Keratinocyte (primary cell): ENCODE measurements at regions not wholly inside any gene's neighbourhood (a gene's known extent, or its start where the extent isn't known, plus 50 kb on each side); places are given as distances from the start of the nearest gene placed in this dataset.

Experiments used
- DNase-seq: peaks from one replicate; pipeline ENCODE4 v3.0.0-alpha.2; 2011; ENCODE audit warnings: low read depth, missing footprints, low spot score
- FAIRE-seq: peaks from 2 replicates; lab custom pipeline; 2011; peaks lifted over from hg19 to GRCh38; lab: Jason Lieb, UNC
- H2AFZ ChIP-seq: 2 replicates; pipeline ENCODE4 v1.6.0; 2012; ENCODE audit warnings: low read length, control low read depth, inconsistent platforms; ENCODE audit not compliant: control insufficient read depth
- H3K27ac ChIP-seq: 2 replicates; pipeline ENCODE4 v1.5.1; 2011; ENCODE audit warnings: low read length; ENCODE audit not compliant: control insufficient read depth, insufficient read depth
- H3K27me3 ChIP-seq: 3 replicates; pipeline ENCODE4 v1.6.0; 2011; ENCODE audit warnings: low read length; ENCODE audit not compliant: control insufficient read depth, insufficient read depth; ENCODE audit errors: extremely low read depth
- H3K36me3 ChIP-seq, 2 experiments: 2 replicates in 1 of 2; 3 replicates in 1 of 2; pipeline ENCODE4 v1.5.1; 2011; ENCODE audit warnings: low read length in 2 of 2, mild to moderate bottlenecking in 1 of 2; ENCODE audit not compliant: control insufficient read depth in 2 of 2, insufficient read depth in 2 of 2; ENCODE audit errors: extremely low read depth in 1 of 2
- H3K4me1 ChIP-seq: 3 replicates; pipeline ENCODE4 v1.5.1; 2011; ENCODE audit warnings: low read length; ENCODE audit not compliant: control insufficient read depth, insufficient read depth; ENCODE audit errors: extremely low read depth
- H3K4me2 ChIP-seq: 3 replicates; pipeline ENCODE4 v1.6.0; 2011; ENCODE audit warnings: low read depth, low read length; ENCODE audit not compliant: control insufficient read depth, insufficient read depth; ENCODE audit errors: extremely low read depth
- H3K4me3 ChIP-seq, 3 experiments: fragments of 200-600 bp in 1 of 3; sonication (generic) in 1 of 3; 2 replicates in 2 of 3; 3 replicates in 1 of 3; pipeline ENCODE4 v1.5.1; 2011 to 2016; ENCODE audit warnings: low read length in 3 of 3, mild to moderate bottlenecking in 3 of 3, control low read depth in 2 of 3, inconsistent platforms in 1 of 3, low read depth in 1 of 3, mixed read lengths in 1 of 3, mixed run types in 1 of 3, moderate library complexity in 1 of 3; ENCODE audit not compliant: control insufficient read depth in 2 of 3, insufficient read depth in 2 of 3; ENCODE audit errors: extremely low read depth in 1 of 3
- H3K79me2 ChIP-seq: 2 replicates; pipeline ENCODE4 v1.6.0; 2012; ENCODE audit warnings: low read length; ENCODE audit not compliant: control insufficient read depth, insufficient read depth
- H3K9ac ChIP-seq: 3 replicates; pipeline ENCODE4 v1.6.0; 2011; ENCODE audit warnings: low read length; ENCODE audit not compliant: control insufficient read depth, insufficient read depth; ENCODE audit errors: extremely low read depth
- H3K9me1 ChIP-seq: 3 replicates; pipeline ENCODE4 v1.6.0; 2011; ENCODE audit warnings: low read length; ENCODE audit not compliant: control insufficient read depth, insufficient read depth; ENCODE audit errors: extremely low read depth
- H3K9me3 ChIP-seq: 2 replicates; pipeline ENCODE4 v1.5.1; 2012; ENCODE audit warnings: low read depth, low read length; ENCODE audit not compliant: control insufficient read depth
- H4K20me1 ChIP-seq: 3 replicates; pipeline ENCODE4 v1.6.0; 2011; ENCODE audit warnings: low read length; ENCODE audit not compliant: control insufficient read depth, insufficient read depth; ENCODE audit errors: extremely low read depth
- EZH2 ChIP-seq: IDR thresholded peaks from one replicate; pipeline ENCODE4 v1.6.1; 2012; ENCODE audit warnings: inconsistent platforms, mild to moderate bottlenecking, low read length, moderate library complexity
- dilution Hi-C: fragments of 300-500 bp; cut with MboI; formaldehyde crosslinking; loops from one replicate; pipeline ENCODE4 v1.7.0; 2020; ENCODE audit warnings: low sequenced_read_pairs; ENCODE audit not compliant: extremely low pct_ligation_motif_present
- TF ChIP-seq, protein P1 (sequence below), 3 experiments: IDR thresholded peaks in 1 of 3; conservative IDR thresholded peaks in 1 of 3; optimal IDR thresholded peaks in 1 of 3; 2 replicates in 2 of 3; 3 replicates in 1 of 3; pipeline versions ENCODE3 to v1.5.1; 2011; ENCODE audit warnings: low read length in 3 of 3, mild to moderate bottlenecking in 3 of 3, moderate library complexity in 2 of 3, control low read depth in 1 of 3, inconsistent platforms in 1 of 3; ENCODE audit not compliant: insufficient read depth in 2 of 3; ENCODE audit errors: extremely low read depth in 1 of 3

DNA sequence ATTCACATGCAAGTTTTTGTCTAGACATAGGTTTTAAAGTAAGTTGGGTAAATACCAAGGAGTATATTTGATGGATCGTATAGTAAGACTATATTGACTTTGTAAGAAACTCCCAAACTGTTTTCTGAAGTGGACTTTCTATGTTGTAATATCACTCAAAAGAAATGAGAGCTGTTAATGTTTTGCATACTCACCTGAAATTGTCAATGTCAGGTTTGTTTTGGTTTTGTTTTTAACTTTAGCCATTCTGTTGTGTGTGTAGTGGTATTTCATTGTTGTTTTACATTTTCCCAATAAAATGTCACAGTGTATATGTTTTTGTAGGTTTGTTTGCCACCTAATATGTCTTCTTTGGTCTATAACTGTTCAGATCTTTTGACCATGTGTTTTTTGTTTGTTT lies 375.7 kb upstream of the CDH9 start:
- Histone ChIP-seq H3K4me1 (no peaks in the 10 kb centered on the region), H2AFZ (no peak overlapping the region), H3K9ac (no peak overlapping the region), H3K79me2 (no peaks in the 10 kb centered on the region), H4K20me1 (no peaks in the 10 kb centered on the region), H3K4me2 (no peak overlapping the region), H3K36me3 (no peaks in the 10 kb centered on the region), H3K4me3 (no peak overlapping the region), H3K27me3 (no peaks in the 10 kb centered on the region), H3K27ac (no peak overlapping the region), H3K9me1 (no peaks in the 10 kb centered on the region), H3K9me3 (no peaks in the 10 kb centered on the region)
- DNase-seq (no peak), FAIRE-seq (no peak)
- TF ChIP-seq, protein P1, sequence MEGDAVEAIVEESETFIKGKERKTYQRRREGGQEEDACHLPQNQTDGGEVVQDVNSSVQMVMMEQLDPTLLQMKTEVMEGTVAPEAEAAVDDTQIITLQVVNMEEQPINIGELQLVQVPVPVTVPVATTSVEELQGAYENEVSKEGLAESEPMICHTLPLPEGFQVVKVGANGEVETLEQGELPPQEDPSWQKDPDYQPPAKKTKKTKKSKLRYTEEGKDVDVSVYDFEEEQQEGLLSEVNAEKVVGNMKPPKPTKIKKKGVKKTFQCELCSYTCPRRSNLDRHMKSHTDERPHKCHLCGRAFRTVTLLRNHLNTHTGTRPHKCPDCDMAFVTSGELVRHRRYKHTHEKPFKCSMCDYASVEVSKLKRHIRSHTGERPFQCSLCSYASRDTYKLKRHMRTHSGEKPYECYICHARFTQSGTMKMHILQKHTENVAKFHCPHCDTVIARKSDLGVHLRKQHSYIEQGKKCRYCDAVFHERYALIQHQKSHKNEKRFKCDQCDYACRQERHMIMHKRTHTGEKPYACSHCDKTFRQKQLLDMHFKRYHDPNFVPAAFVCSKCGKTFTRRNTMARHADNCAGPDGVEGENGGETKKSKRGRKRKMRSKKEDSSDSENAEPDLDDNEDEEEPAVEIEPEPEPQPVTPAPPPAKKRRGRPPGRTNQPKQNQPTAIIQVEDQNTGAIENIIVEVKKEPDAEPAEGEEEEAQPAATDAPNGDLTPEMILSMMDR (optimal IDR thresholded peaks at IDR 0.05 in 1 of 3, IDR thresholded peaks at IDR 0.05 in 1 of 3, conservative IDR thresholded peaks at IDR 0.05 in 1 of 3; ENCODE audit: extremely low read depth in 1 of 3, insufficient read depth in 2 of 3, low read length in 3 of 3) = no peak
- TF ChIP-seq EZH2 = no peak
- dilution Hi-C loops = no loop called here

DNA sequence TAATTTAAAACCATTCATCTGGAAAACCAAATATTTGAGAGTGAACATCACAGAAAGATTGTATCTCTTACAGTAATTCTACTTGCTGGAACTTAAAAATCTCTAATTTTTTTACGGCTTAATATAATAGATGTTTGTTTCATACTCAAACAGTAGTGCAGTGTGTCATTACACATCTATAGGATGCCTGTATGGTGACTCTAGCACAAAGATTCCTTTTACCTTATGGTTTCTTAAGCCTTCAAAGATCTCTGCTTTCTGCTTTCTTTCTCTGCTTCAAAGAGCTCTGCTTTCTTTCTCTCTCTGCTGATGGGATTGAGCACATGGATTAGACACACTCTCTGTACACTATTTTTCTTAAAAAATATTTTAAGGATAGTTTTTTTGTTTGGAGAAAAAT lies 374.0 kb upstream of the CDH9 start:
- no peak for FAIRE-seq
- no peak overlapping the region for H3K4me3 ChIP-seq
- no peaks in the 10 kb centered on the region for H3K27me3 ChIP-seq
- H3K79me2 ChIP-seq = no peaks in the 10 kb centered on the region
- no peak overlapping the region for H3K27ac ChIP-seq
- no peaks in the 10 kb centered on the region for H3K9me1 ChIP-seq
- H3K4me1 ChIP-seq = no peaks in the 10 kb centered on the region
- no peak overlapping the region for H3K4me2 ChIP-seq
- no peaks in the 10 kb centered on the region for H3K9me3 ChIP-seq
- H4K20me1 ChIP-seq = no peaks in the 10 kb centered on the region
- no peak for DNase-seq
- no peaks in the 10 kb centered on the region for H3K36me3 ChIP-seq
- TF ChIP-seq, protein P1 (optimal IDR thresholded peaks at IDR 0.05 in 1 of 3, IDR thresholded peaks at IDR 0.05 in 1 of 3, conservative IDR thresholded peaks at IDR 0.05 in 1 of 3; ENCODE audit: extremely low read depth in 1 of 3, insufficient read depth in 2 of 3, low read length in 3 of 3) = no peak
- TF ChIP-seq EZH2 = no peak
- no peak overlapping the region for H3K9ac ChIP-seq
- dilution Hi-C loops = no loop called here
- no peak overlapping the region for H2AFZ ChIP-seq
